MM.1S (cell line): ENCODE measurements at regions not wholly inside any gene's neighbourhood (a gene's known extent, or its start where the extent isn't known, plus 50 kb on each side); places are given as distances from the start of the nearest gene placed in this dataset.

Experiments
- DNase-seq: peaks from one replicate; pipeline ENCODE4 v3.0.0-alpha.2; 2015
- H2AFZ ChIP-seq: fragments of 300-600 bp; sonication (generic); 2 replicates; pipeline ENCODE4 v1.6.0; 2016; ENCODE audit warnings: antibody characterized with exemption, low read length
- H3F3A ChIP-seq: fragments of 300-600 bp; sonication (generic); 2 replicates; pipeline ENCODE4 v1.6.1; 2016; ENCODE audit warnings: mild to moderate bottlenecking, antibody characterized with exemption, low read length, moderate library complexity, mixed read lengths; ENCODE audit not compliant: insufficient read depth
- H3K27ac ChIP-seq: fragments of 300-600 bp; sonication (generic); 2 replicates; pipeline ENCODE4 v1.5.1; 2016; ENCODE audit warnings: mild to moderate bottlenecking, low read length
- H3K27me3 ChIP-seq: fragments of 300-600 bp; sonication (generic); replicated peaks from 2 replicates; pipeline ENCODE4 v1.6.0; 2016; ENCODE audit warnings: low read length; ENCODE audit not compliant: insufficient read depth
- H3K36me3 ChIP-seq: fragments of 300-600 bp; sonication (generic); replicated peaks from 2 replicates; pipeline ENCODE4 v1.6.1; 2016; ENCODE audit warnings: mild to moderate bottlenecking, low read length, mixed read lengths; ENCODE audit not compliant: insufficient read depth
- H3K4me1 ChIP-seq: fragments of 300-600 bp; sonication (generic); 2 replicates; pipeline ENCODE4 v1.6.1; 2016; ENCODE audit warnings: low read length, mixed read lengths
- H3K4me2 ChIP-seq: fragments of 300-600 bp; sonication (generic); 2 replicates; pipeline ENCODE4 v1.6.0; 2016; ENCODE audit warnings: low read depth, low read length
- H3K4me3 ChIP-seq: fragments of 300-600 bp; sonication (generic); 2 replicates; pipeline ENCODE4 v1.5.1; 2016; ENCODE audit warnings: low read length, mixed read lengths
- H3K79me2 ChIP-seq: fragments of 300-600 bp; sonication (generic); 2 replicates; pipeline ENCODE4 v1.6.1; 2016; ENCODE audit warnings: mixed run types, low read length, mixed read lengths
- H3K9ac ChIP-seq: fragments of 300-600 bp; sonication (generic); 2 replicates; pipeline ENCODE4 v1.6.1; 2016; ENCODE audit warnings: low read length, mixed read lengths
- H3K9me2 ChIP-seq: fragments of 300-600 bp; sonication (generic); replicated peaks from 2 replicates; pipeline ENCODE4 v1.6.1; 2016; ENCODE audit warnings: mild to moderate bottlenecking, low read length, mixed read lengths; ENCODE audit not compliant: insufficient read depth
- H3K9me3 ChIP-seq: fragments of 300-600 bp; sonication (generic); replicated peaks from 2 replicates; pipeline ENCODE4 v1.6.1; 2016; ENCODE audit warnings: mild to moderate bottlenecking, low read length, mixed read lengths; ENCODE audit not compliant: insufficient read depth
- H4K20me1 ChIP-seq: fragments of 300-600 bp; sonication (generic); 2 replicates; pipeline ENCODE4 v1.6.1; 2016; ENCODE audit warnings: mild to moderate bottlenecking, low read length, moderate library complexity, mixed read lengths; ENCODE audit not compliant: insufficient read depth
- CTCF ChIP-seq: fragments of 300-600 bp; sonication (generic); IDR thresholded peaks from 2 replicates; pipeline ENCODE4 v1.5.1; 2016; ENCODE audit warnings: antibody characterized with exemption, low read length, mixed read lengths
- EZH2 ChIP-seq: fragments of 300-600 bp; sonication (generic); optimal IDR thresholded peaks from 2 replicates; pipeline ENCODE3; 2017; ENCODE audit warnings: low read depth, mild to moderate bottlenecking, antibody characterized with exemption, low read length, mixed read lengths
- EZH2phosphoT487 ChIP-seq: fragments of 300-600 bp; sonication (generic); IDR thresholded peaks from 2 replicates; pipeline ENCODE4 v1.6.1; 2018; ENCODE audit warnings: antibody characterized with exemption, low read length

- H3K36me3 ChIP-seq: no peaks in the 10 kb centered on the region
- H3K4me1 ChIP-seq: no peaks in the 10 kb centered on the region
- H3K27me3 ChIP-seq: no peaks in the 10 kb centered on the region
- no peak overlapping the region for H3K27ac ChIP-seq
- no peak for DNase-seq
- no peaks in the 10 kb centered on the region for H3K79me2 ChIP-seq
- no peaks in the 10 kb centered on the region for H4K20me1 ChIP-seq
- H3K9me3 ChIP-seq: no peaks in the 10 kb centered on the region
- no peak overlapping the region for H3K4me3 ChIP-seq
- H3K9ac ChIP-seq: no peak overlapping the region
- H3F3A ChIP-seq: no peaks in the 10 kb centered on the region
- H3K9me2 ChIP-seq: no peaks in the 10 kb centered on the region
- H2AFZ ChIP-seq: no peak overlapping the region
- TF ChIP-seq EZH2phosphoT487: no peak
- no peak for TF ChIP-seq EZH2
- no peak overlapping the region for H3K4me2 ChIP-seq
Measured at GRCh38 chr12:74602881-74603672, 65.4 kb downstream of the ATXN7L3B start.

GRCh38 chr12:74608231-74608775 is 70.7 kb downstream of the ATXN7L3B start:
- no peak for DNase-seq
- no peak overlapping the region for H3K9ac ChIP-seq

GRCh38 chr12:74610711-74611110 is 73.1 kb downstream of the ATXN7L3B start:
- Histone ChIP-seq H3K4me3 (no peak overlapping the region), H3K9ac (no peak overlapping the region), H4K20me1 (no peaks in the 10 kb centered on the region), H3F3A (no peaks in the 10 kb centered on the region), H3K36me3 (no peaks in the 10 kb centered on the region), H3K9me2 (no peaks in the 10 kb centered on the region), H3K27me3 (no peaks in the 10 kb centered on the region), H3K27ac (no peak overlapping the region), H3K4me2 (no peak overlapping the region), H2AFZ (no peak overlapping the region), H3K79me2 (no peaks in the 10 kb centered on the region), H3K9me3 (no peaks in the 10 kb centered on the region), H3K4me1 (no peaks in the 10 kb centered on the region)
- no peak for DNase-seq
- TF ChIP-seq CTCF: no peak
- TF ChIP-seq EZH2: no peak
- TF ChIP-seq EZH2phosphoT487: no peak

More at GRCh38 chr12:74608231-74608775, 70.7 kb downstream of the ATXN7L3B start:
- no peaks in the 10 kb centered on the region for H3K36me3 ChIP-seq
- H4K20me1 ChIP-seq: no peaks in the 10 kb centered on the region
- H3F3A ChIP-seq: no peaks in the 10 kb centered on the region
- H3K4me1 ChIP-seq: no peaks in the 10 kb centered on the region
- no peaks in the 10 kb centered on the region for H3K9me3 ChIP-seq
- H3K79me2 ChIP-seq: no peaks in the 10 kb centered on the region
- no peak for TF ChIP-seq EZH2
- TF ChIP-seq CTCF: no peak
- no peak for TF ChIP-seq EZH2phosphoT487
- no peak overlapping the region for H3K4me2 ChIP-seq
- H3K27ac ChIP-seq: no peak overlapping the region
- H3K4me3 ChIP-seq: no peak overlapping the region
- H3K27me3 ChIP-seq: no peaks in the 10 kb centered on the region
- H2AFZ ChIP-seq: no peak overlapping the region
- H3K9me2 ChIP-seq: no peaks in the 10 kb centered on the region

- Histone ChIP-seq H3K4me3 (no peak overlapping the region), H3K9ac (no peak overlapping the region), H2AFZ (no peak overlapping the region), H3K4me1 (no peaks in the 10 kb centered on the region), H3K36me3 (no peaks in the 10 kb centered on the region), H3K4me2 (no peak overlapping the region), H3K9me2 (no peaks in the 10 kb centered on the region), H4K20me1 (no peaks in the 10 kb centered on the region), H3K9me3 (no peaks in the 10 kb centered on the region), H3F3A (no peaks in the 10 kb centered on the region), H3K79me2 (no peaks in the 10 kb centered on the region), H3K27me3 (no peaks in the 10 kb centered on the region), H3K27ac (no peak overlapping the region)
- no peak for DNase-seq
- TF ChIP-seq CTCF: no peak
- TF ChIP-seq EZH2phosphoT487: no peak
- TF ChIP-seq EZH2: no peak
Measured at GRCh38 chr12:74614426-74614825, 76.8 kb downstream of the ATXN7L3B start.
